Tibial artery (tissue), 4 donors: ENCODE measurements at regions not wholly inside any gene's neighbourhood (a gene's known extent, or its start where the extent isn't known, plus 50 kb on each side); places are given as distances from the start of the nearest gene placed in this dataset.
A peak's percentile ranks its signal among the peaks of the same experiment; 100 is the strongest.
"Not testable (repeated sequence)": the region's sequence is repeated elsewhere in the genome, so short reads cannot be mapped to it uniquely, and the experiment has no call there.

ENCODE experiments used
- DNase-seq, 2 donors: peaks; one replicate each; pipeline ENCODE4 v3.0.0-alpha.2; 2019
- H3K27ac ChIP-seq, 2 donors: fragments of 200-600 bp; sonication (generic) in 1 of 2; 1 replicate in 1 of 2; 2 replicates in 1 of 2; pipeline ENCODE4 v1.5.1; 2018 to 2019; ENCODE audit warnings: mild to moderate bottlenecking in 1 of 2
- H3K27me3 ChIP-seq, 2 donors: fragments of 200-600 bp; sonication (generic) in 1 of 2; one replicate each; pipeline versions ENCODE4 v1.5.1 to v1.6.0; 2016 to 2019
- H3K36me3 ChIP-seq, 3 donors: fragments of 200-600 bp; sonication (generic) in 2 of 3; one replicate each; pipeline ENCODE4 v1.5.1; 2016 to 2019; ENCODE audit warnings: mild to moderate bottlenecking in 2 of 3
- H3K4me1 ChIP-seq, 4 donors: fragments of 200-600 bp; sonication (generic) in 2 of 4; 1 replicate in 3 of 4; 2 replicates in 1 of 4; pipeline ENCODE4 v1.5.1; 2016 to 2019
- H3K4me3 ChIP-seq, 2 donors: fragments of 200-600 bp; sonication (generic) in 1 of 2; 1 replicate in 1 of 2; 2 replicates in 1 of 2; pipeline ENCODE4 v1.5.1; 2018 to 2019; ENCODE audit warnings: mild to moderate bottlenecking in 2 of 2
- H3K9me3 ChIP-seq, 3 donors: fragments of 200-600 bp; sonication (generic) in 1 of 3; one replicate each; pipeline ENCODE4 v1.5.1; 2016 to 2019
- CTCF ChIP-seq, 2 experiments: fragments of 200-600 bp in 1 of 2; fragments of 450-650 bp in 1 of 2; IDR thresholded peaks; one replicate each; pipeline ENCODE4 v1.5.1; 2017 to 2019; ENCODE audit warnings: antibody characterized with exemption in 2 of 2, mild to moderate bottlenecking in 1 of 2, moderate library complexity in 1 of 2
- intact Hi-C: fragments of 100-400 bp; cut with DNase I; formaldehyde crosslinking; loops from one replicate; pipeline ENCODE4 v1.15.0; 2023; ENCODE audit warnings: low total_unique reads

- peak in 1 of 2 experiments; percentile 9 for TF ChIP-seq CTCF (IDR thresholded peaks at IDR 0.05)
- intact Hi-C loops = not testable (repeated sequence)
These were observed 121.3 kb downstream of the POTEH start for GRCh38 chr22:15811141-15811540.

GRCh38 chr22:15815783-15816182, 126.0 kb downstream of the POTEH start:
- H3K36me3 ChIP-seq, H3K4me3 ChIP-seq, H3K27ac ChIP-seq, H3K9me3 ChIP-seq, H3K4me1 ChIP-seq, intact Hi-C loops, H3K27me3 ChIP-seq, DNase-seq: not testable (repeated sequence)

More at GRCh38 chr22:15811141-15811540, 121.3 kb downstream of the POTEH start:
- not testable (repeated sequence) for DNase-seq, H3K27me3 ChIP-seq, H3K4me3 ChIP-seq, H3K9me3 ChIP-seq, H3K4me1 ChIP-seq, H3K36me3 ChIP-seq, H3K27ac ChIP-seq

- H3K4me3 ChIP-seq, H3K4me1 ChIP-seq, H3K27me3 ChIP-seq, H3K27ac ChIP-seq, DNase-seq, intact Hi-C loops, H3K9me3 ChIP-seq, H3K36me3 ChIP-seq: not testable (repeated sequence)
These were observed 126.6 kb downstream of the POTEH start for GRCh38 chr22:15816470-15816869.

GRCh38 chr22:15817264-15817663, 127.4 kb downstream of the POTEH start:
- H3K36me3 ChIP-seq, H3K9me3 ChIP-seq, H3K4me1 ChIP-seq, DNase-seq, H3K27me3 ChIP-seq, H3K4me3 ChIP-seq, intact Hi-C loops, H3K27ac ChIP-seq: not testable (repeated sequence)

GRCh38 chr22:15819886-15820285, 130.1 kb downstream of the POTEH start:
- intact Hi-C loops = not testable (repeated sequence)

GRCh38 chr22:15821088-15821487, 131.3 kb downstream of the POTEH start:
- H3K36me3 ChIP-seq, DNase-seq, H3K4me1 ChIP-seq, H3K4me3 ChIP-seq, intact Hi-C loops, H3K9me3 ChIP-seq, H3K27me3 ChIP-seq, H3K27ac ChIP-seq: not testable (repeated sequence)

More at GRCh38 chr22:15819886-15820285, 130.1 kb downstream of the POTEH start:
- H3K4me3 ChIP-seq, H3K4me1 ChIP-seq, H3K36me3 ChIP-seq, H3K27me3 ChIP-seq, DNase-seq, H3K27ac ChIP-seq, H3K9me3 ChIP-seq: not testable (repeated sequence)

GRCh38 chr22:15822001-15822400, 132.2 kb downstream of the POTEH start:
- intact Hi-C loops, H3K27me3 ChIP-seq, H3K4me1 ChIP-seq, H3K9me3 ChIP-seq, H3K36me3 ChIP-seq, DNase-seq, H3K27ac ChIP-seq, H3K4me3 ChIP-seq: not testable (repeated sequence)

- H3K27ac ChIP-seq, DNase-seq, H3K27me3 ChIP-seq, intact Hi-C loops, H3K4me1 ChIP-seq, H3K36me3 ChIP-seq, H3K9me3 ChIP-seq, H3K4me3 ChIP-seq: not testable (repeated sequence)
These were observed 133.4 kb downstream of the POTEH start for GRCh38 chr22:15823178-15823577.

- H3K27me3 ChIP-seq, DNase-seq, H3K27ac ChIP-seq, H3K4me3 ChIP-seq, intact Hi-C loops, H3K4me1 ChIP-seq, H3K36me3 ChIP-seq, H3K9me3 ChIP-seq: not testable (repeated sequence)
These were observed 142.4 kb downstream of the POTEH start for GRCh38 chr22:15832235-15832634.

GRCh38 chr22:15835729-15836128, 145.9 kb downstream of the POTEH start:
- intact Hi-C loops = not testable (repeated sequence)

GRCh38 chr22:15849772-15850171, 159.9 kb downstream of the POTEH start:
- DNase-seq, H3K9me3 ChIP-seq, H3K27ac ChIP-seq, H3K4me1 ChIP-seq, H3K4me3 ChIP-seq, intact Hi-C loops, H3K27me3 ChIP-seq, H3K36me3 ChIP-seq: not testable (repeated sequence)

More at GRCh38 chr22:15835729-15836128, 145.9 kb downstream of the POTEH start:
- H3K9me3 ChIP-seq, H3K27ac ChIP-seq, H3K4me3 ChIP-seq, H3K4me1 ChIP-seq, H3K27me3 ChIP-seq, DNase-seq, H3K36me3 ChIP-seq: not testable (repeated sequence)

GRCh38 chr22:15853716-15854373, 164.0 kb downstream of the POTEH start:
- H3K9me3 ChIP-seq, H3K27me3 ChIP-seq, H3K4me1 ChIP-seq, H3K36me3 ChIP-seq, intact Hi-C loops, H3K4me3 ChIP-seq, H3K27ac ChIP-seq, DNase-seq: not testable (repeated sequence)

- H3K9me3 ChIP-seq, H3K27ac ChIP-seq, H3K4me1 ChIP-seq, H3K4me3 ChIP-seq, H3K27me3 ChIP-seq, H3K36me3 ChIP-seq, intact Hi-C loops: not testable (repeated sequence)
- peak in 1 of 2 donors; percentile 60 for DNase-seq
These were observed 164.6 kb downstream of the POTEH start for GRCh38 chr22:15854421-15854820.

- H3K4me1 ChIP-seq, H3K9me3 ChIP-seq, H3K4me3 ChIP-seq, DNase-seq, H3K27me3 ChIP-seq, intact Hi-C loops, H3K36me3 ChIP-seq, H3K27ac ChIP-seq: not testable (repeated sequence)
These were observed 165.2 kb downstream of the POTEH start for GRCh38 chr22:15854978-15855377.
